Lower lobe of right lung (tissue), 2 donors: ENCODE measurements at regions not wholly inside any gene's neighbourhood (a gene's known extent, or its start where the extent isn't known, plus 50 kb on each side); places are given as distances from the start of the nearest gene placed in this dataset.
"Not testable (repeated sequence)": the region's sequence is repeated elsewhere in the genome, so short reads cannot be mapped to it uniquely, and the experiment has no call there.

Source experiments
- ATAC-seq, 2 donors: fragments of 200-7000 bp; cut with Tn5 transposase; one replicate each; pipeline ENCODE4 v1.9.1; 2020 to 2022; ENCODE audit warnings: mild to moderate bottlenecking in 2 of 2, moderate library complexity in 2 of 2
- DNase-seq: peaks from one replicate; pipeline ENCODE4 v3.0.0-alpha.2; 2020
- H3K27ac ChIP-seq: fragments of 200-600 bp; one replicate; pipeline ENCODE4 v1.8.0; 2022
- H3K27me3 ChIP-seq: fragments of 200-600 bp; one replicate; pipeline ENCODE4 v1.8.0; 2022; ENCODE audit warnings: low read depth
- H3K36me3 ChIP-seq: fragments of 200-600 bp; one replicate; pipeline ENCODE4 v1.8.0; 2022; ENCODE audit warnings: mild to moderate bottlenecking
- H3K4me1 ChIP-seq: fragments of 200-600 bp; one replicate; pipeline ENCODE4 v1.8.0; 2022
- H3K4me3 ChIP-seq: fragments of 200-600 bp; one replicate; pipeline ENCODE4 v1.8.0; 2022; ENCODE audit warnings: mild to moderate bottlenecking
- H3K9me3 ChIP-seq: fragments of 200-600 bp; one replicate; pipeline ENCODE4 v1.8.0; 2022
- intact Hi-C: fragments of 100-400 bp; cut with DNase I; formaldehyde crosslinking; loops from one replicate; pipeline ENCODE4 v1.11.0; 2022
- TF ChIP-seq, protein P1 (sequence below): fragments of 200-600 bp; IDR thresholded peaks from one replicate; pipeline ENCODE4 v1.8.0; 2022; ENCODE audit warnings: antibody characterized with exemption, mild to moderate bottlenecking
- donor health status: DM: no; HTN: yes; CAD: no; lungs with severe emphysema.

DNA sequence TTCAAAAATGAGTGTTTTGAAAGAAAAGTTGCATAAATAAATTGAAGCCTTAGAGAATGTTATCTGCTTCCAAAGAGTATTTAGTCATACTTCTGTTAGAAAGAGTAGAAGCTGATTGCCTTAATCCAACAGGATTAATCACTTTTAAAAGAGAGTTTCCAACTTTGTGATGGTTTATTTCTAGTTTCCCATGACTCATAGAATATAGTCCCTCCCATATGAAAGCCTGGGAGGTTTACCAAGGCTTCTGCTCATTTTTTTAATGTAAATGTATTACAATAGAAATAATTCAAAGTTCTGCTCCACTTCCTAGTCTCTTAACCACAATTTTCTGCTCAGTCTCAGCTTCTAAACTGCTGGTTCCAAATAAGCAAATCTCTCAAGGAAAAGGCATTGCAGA is 118.0 kb upstream of the IRAK1BP1 start:
- H3K27ac ChIP-seq = no peak overlapping the region
- ATAC-seq (no peak), DNase-seq (no peak)
- intact Hi-C loops = no loop called here
- H3K4me1 ChIP-seq = no peaks in the 10 kb centered on the region
- peaks cover 23% of the 10 kb centered on the region for H3K9me3 ChIP-seq
- no peaks in the 10 kb centered on the region for H3K36me3 ChIP-seq
- no peaks in the 10 kb centered on the region for H3K27me3 ChIP-seq
- TF ChIP-seq, protein P1, sequence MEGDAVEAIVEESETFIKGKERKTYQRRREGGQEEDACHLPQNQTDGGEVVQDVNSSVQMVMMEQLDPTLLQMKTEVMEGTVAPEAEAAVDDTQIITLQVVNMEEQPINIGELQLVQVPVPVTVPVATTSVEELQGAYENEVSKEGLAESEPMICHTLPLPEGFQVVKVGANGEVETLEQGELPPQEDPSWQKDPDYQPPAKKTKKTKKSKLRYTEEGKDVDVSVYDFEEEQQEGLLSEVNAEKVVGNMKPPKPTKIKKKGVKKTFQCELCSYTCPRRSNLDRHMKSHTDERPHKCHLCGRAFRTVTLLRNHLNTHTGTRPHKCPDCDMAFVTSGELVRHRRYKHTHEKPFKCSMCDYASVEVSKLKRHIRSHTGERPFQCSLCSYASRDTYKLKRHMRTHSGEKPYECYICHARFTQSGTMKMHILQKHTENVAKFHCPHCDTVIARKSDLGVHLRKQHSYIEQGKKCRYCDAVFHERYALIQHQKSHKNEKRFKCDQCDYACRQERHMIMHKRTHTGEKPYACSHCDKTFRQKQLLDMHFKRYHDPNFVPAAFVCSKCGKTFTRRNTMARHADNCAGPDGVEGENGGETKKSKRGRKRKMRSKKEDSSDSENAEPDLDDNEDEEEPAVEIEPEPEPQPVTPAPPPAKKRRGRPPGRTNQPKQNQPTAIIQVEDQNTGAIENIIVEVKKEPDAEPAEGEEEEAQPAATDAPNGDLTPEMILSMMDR = no peak
- no peak overlapping the region for H3K4me3 ChIP-seq

GRCh38 chr6:78758297-78758798 is 109.0 kb upstream of the IRAK1BP1 start:
- H3K4me1 ChIP-seq, H3K27me3 ChIP-seq, H3K9me3 ChIP-seq, intact Hi-C loops, DNase-seq, H3K36me3 ChIP-seq, ATAC-seq, H3K27ac ChIP-seq, H3K4me3 ChIP-seq: not testable (repeated sequence)

- intact Hi-C loops = no loop called here
- no peaks in the 10 kb centered on the region for H3K9me3 ChIP-seq
- no peak overlapping the region for H3K27ac ChIP-seq
- no peak overlapping the region for H3K4me3 ChIP-seq
- ATAC-seq (no peak), DNase-seq (no peak)
- no peaks in the 10 kb centered on the region for H3K36me3 ChIP-seq
- TF ChIP-seq, protein P1 = no peak
- H3K4me1 ChIP-seq = no peaks in the 10 kb centered on the region
- no peaks in the 10 kb centered on the region for H3K27me3 ChIP-seq
These were observed 99.1 kb upstream of the IRAK1BP1 start for GRCh38 chr6:78768271-78768670.

DNA sequence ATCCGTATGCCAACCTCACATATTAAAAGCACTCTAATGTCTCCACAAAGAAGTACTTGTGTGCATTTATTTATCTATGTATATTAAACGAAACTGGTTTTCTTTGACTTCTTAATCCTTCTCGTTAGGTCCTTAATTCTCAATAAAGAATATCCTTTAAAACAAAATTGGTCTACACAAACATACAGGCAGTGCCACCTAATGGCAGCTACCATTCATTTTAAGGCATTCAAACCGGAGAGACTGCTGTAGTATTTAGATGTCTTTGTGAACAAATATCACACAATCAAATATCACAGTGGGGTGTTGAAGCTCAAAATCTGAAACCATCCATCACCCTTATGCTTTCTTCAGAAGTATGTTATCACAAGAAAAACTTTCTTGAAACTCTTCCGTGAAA is 96.6 kb upstream of the IRAK1BP1 start:
- Histone ChIP-seq H3K4me3 (no peak overlapping the region), H3K27me3 (no peaks in the 10 kb centered on the region), H3K27ac (no peak overlapping the region), H3K9me3 (no peaks in the 10 kb centered on the region), H3K36me3 (no peaks in the 10 kb centered on the region), H3K4me1 (no peaks in the 10 kb centered on the region)
- TF ChIP-seq, protein P1 = no peak
- DNase-seq (no peak), ATAC-seq (no peak)
- intact Hi-C loops = no loop called here

DNA sequence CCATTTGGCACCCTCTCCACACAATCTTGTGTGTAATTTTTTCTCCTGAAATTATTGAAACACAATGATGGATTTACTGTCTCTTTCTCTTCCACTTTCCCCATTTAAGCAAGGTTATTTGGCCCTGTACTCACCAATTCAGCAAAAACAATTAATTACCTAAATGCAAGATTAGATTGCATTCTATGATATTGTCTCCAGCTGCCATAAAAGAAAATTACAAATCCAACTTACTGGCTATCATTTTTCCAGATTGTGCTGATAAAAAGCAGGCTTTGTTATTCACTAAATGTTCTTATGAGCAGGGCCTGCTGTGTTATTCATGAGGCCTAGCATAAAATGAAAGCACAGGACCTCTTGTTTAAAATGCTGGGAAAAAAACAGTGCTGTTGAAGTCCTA is 95.8 kb upstream of the IRAK1BP1 start:
- ATAC-seq = no peak
- no peak for DNase-seq
- Histone ChIP-seq H3K4me3 (no peak overlapping the region), H3K9me3 (no peaks in the 10 kb centered on the region), H3K27me3 (no peaks in the 10 kb centered on the region), H3K27ac (no peak overlapping the region), H3K36me3 (no peaks in the 10 kb centered on the region), H3K4me1 (no peaks in the 10 kb centered on the region)
- TF ChIP-seq, protein P1 = no peak
- intact Hi-C loops = no loop called here

DNA sequence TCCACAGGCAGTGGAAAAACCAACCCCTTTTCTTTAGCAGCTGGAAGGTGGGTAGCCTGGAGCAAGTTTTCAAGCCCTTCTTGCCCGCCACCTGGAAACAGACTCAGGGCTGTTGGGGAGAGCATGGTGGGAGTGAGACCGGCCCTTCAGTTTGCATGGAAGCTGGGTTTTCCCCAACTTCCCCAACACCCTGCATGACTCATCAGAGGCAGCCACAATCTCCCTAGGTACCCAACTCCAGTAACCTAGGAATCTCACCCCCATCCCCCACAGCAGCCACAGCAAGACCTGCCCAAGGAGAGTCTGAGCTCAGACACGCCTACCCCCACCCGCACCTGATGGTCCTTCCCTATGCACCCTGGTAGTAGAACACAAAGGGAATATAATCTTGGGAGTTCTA is 86.3 kb upstream of the IRAK1BP1 start:
- Histone ChIP-seq H3K36me3 (no peaks in the 10 kb centered on the region), H3K4me3 (no peak overlapping the region), H3K4me1 (no peaks in the 10 kb centered on the region), H3K27me3 (no peaks in the 10 kb centered on the region), H3K9me3 (no peaks in the 10 kb centered on the region), H3K27ac (no peak overlapping the region)
- DNase-seq = no peak
- no peak for ATAC-seq
- intact Hi-C loops = no loop called here
- TF ChIP-seq, protein P1 = no peak

DNA sequence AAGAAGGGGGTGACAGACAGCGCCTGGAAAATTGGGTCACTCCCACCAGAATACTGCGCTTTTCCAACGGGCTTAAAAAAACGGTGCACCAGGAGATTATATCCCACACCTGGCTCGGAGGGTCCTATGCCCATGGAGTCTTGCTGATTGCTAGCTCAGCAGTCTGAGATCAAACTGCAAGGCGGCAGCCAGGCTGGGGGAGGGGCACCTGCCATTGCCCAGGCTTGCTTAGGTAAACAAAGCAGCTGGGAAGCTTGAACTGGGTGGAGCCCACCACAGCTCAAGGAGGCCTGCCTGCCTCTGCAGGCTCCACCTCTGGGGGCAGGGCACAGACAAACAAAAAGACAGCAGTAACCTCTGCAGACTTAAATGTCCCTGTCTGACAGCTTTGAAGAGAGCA is 84.0 kb upstream of the IRAK1BP1 start:
- intact Hi-C loops, H3K36me3 ChIP-seq, DNase-seq, H3K4me3 ChIP-seq, H3K9me3 ChIP-seq, H3K27ac ChIP-seq, H3K27me3 ChIP-seq, H3K4me1 ChIP-seq, ATAC-seq: not testable (repeated sequence)
